DND-41 (cell line): ENCODE measurements at regions not wholly inside any gene's neighbourhood (a gene's known extent, or its start where the extent isn't known, plus 50 kb on each side); places are given as distances from the start of the nearest gene placed in this dataset.

Experiments used
- EZH2 ChIP-seq: IDR thresholded peaks from 3 replicates; pipeline ENCODE4 v1.6.1; 2012; ENCODE audit warnings: borderline replicate concordance, low read depth, mild to moderate bottlenecking, moderate library complexity, low read length, inconsistent platforms; ENCODE audit not compliant: severe bottlenecking
- TF ChIP-seq, protein P1 (sequence below): IDR thresholded peaks from 2 replicates; pipeline ENCODE4 v1.5.1; 2012; ENCODE audit warnings: borderline replicate concordance, low read length, moderate library complexity, mild to moderate bottlenecking; ENCODE audit not compliant: poor library complexity, severe bottlenecking; ENCODE audit errors: extremely low read depth

DNA sequence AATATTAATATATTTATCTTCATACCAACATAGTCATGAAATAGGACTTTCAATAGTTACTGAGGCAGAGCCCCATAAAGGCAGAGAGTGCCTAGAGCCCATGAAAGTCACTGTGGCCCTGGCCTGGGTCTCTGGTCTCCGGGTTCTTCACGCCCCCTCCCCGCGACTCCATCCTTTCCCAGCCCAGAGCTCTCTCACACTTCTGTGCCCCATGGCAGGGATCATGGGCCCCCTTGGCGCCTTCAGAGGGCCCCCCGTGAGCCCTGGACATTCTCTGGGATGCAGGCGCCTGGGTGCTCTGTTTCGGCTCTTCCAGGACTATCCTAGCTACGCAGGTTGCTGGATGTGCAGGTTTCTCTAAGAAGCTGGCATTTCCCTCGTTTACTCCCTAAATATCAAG lies 228.4 kb downstream of the TEX29 start:
- TF ChIP-seq, protein P1, sequence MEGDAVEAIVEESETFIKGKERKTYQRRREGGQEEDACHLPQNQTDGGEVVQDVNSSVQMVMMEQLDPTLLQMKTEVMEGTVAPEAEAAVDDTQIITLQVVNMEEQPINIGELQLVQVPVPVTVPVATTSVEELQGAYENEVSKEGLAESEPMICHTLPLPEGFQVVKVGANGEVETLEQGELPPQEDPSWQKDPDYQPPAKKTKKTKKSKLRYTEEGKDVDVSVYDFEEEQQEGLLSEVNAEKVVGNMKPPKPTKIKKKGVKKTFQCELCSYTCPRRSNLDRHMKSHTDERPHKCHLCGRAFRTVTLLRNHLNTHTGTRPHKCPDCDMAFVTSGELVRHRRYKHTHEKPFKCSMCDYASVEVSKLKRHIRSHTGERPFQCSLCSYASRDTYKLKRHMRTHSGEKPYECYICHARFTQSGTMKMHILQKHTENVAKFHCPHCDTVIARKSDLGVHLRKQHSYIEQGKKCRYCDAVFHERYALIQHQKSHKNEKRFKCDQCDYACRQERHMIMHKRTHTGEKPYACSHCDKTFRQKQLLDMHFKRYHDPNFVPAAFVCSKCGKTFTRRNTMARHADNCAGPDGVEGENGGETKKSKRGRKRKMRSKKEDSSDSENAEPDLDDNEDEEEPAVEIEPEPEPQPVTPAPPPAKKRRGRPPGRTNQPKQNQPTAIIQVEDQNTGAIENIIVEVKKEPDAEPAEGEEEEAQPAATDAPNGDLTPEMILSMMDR, result no peak
- TF ChIP-seq EZH2, result no peak
